HEK293T (cell line): ENCODE measurements at regions not wholly inside any gene's neighbourhood (a gene's known extent, or its start where the extent isn't known, plus 50 kb on each side); places are given as distances from the start of the nearest gene placed in this dataset.
"Not testable (repeated sequence)": the region's sequence is repeated elsewhere in the genome, so short reads cannot be mapped to it uniquely, and the experiment has no call there.

Experiments used
- CTCF ChIA-PET: fragments of 350-600 bp; formaldehyde crosslinking; extraction: SDS; loops from one replicate; lab custom pipeline; 2021; ENCODE audit warnings: antibody characterized with exemption, inconsistent platforms; lab: Yijun Ruan, JAX
- POLR2A ChIA-PET: fragments of 350-600 bp; formaldehyde crosslinking; extraction: SDS; loops from one replicate; lab custom pipeline; 2020; ENCODE audit warnings: antibody characterized with exemption, inconsistent platforms; lab: Yijun Ruan, JAX
- DNase-seq: peaks from one replicate; pipeline ENCODE4 v3.0.0; 2012; ENCODE audit warnings: mixed read lengths; ENCODE audit errors: extremely low spot score
- ARNT ChIP-seq: fragments of 450-650 bp; IDR thresholded peaks from 2 replicates; pipeline ENCODE4 v1.6.1; 2017; ENCODE audit warnings: mild to moderate bottlenecking
- BHLHE40 ChIP-seq: fragments of 450-650 bp; IDR thresholded peaks from 2 replicates; pipeline ENCODE4 v1.6.1; 2016; ENCODE audit warnings: mild to moderate bottlenecking, moderate library complexity, borderline replicate concordance
- CTBP1 ChIP-seq: fragments of 450-650 bp; IDR thresholded peaks from 2 replicates; pipeline ENCODE4 v1.6.1; 2016; ENCODE audit warnings: borderline replicate concordance
- ELF4 ChIP-seq: fragments of 450-650 bp; IDR thresholded peaks from 2 replicates; pipeline ENCODE4 v1.6.1; 2017; ENCODE audit warnings: antibody characterized with exemption
- FOXA1 ChIP-seq: fragments of 450-650 bp; IDR thresholded peaks from 2 replicates; pipeline ENCODE4 v1.6.1; 2016; ENCODE audit warnings: mild to moderate bottlenecking
- FOXK2 ChIP-seq: fragments of 450-650 bp; IDR thresholded peaks from 2 replicates; pipeline ENCODE4 v1.6.1; 2016; ENCODE audit warnings: mild to moderate bottlenecking
- FOXM1 ChIP-seq: fragments of 450-650 bp; IDR thresholded peaks from 2 replicates; pipeline ENCODE4 v1.6.1; 2017; ENCODE audit warnings: mild to moderate bottlenecking, borderline replicate concordance
- HDGF ChIP-seq: fragments of 450-650 bp; IDR thresholded peaks from 2 replicates; pipeline ENCODE4 v1.6.1; 2017; ENCODE audit warnings: antibody characterized with exemption, borderline replicate concordance
- L3MBTL2 ChIP-seq: fragments of 450-650 bp; conservative IDR thresholded peaks from 2 replicates; pipeline ENCODE4 v1.6.1; 2016; ENCODE audit warnings: mild to moderate bottlenecking
- LEF1 ChIP-seq: fragments of 450-650 bp; IDR thresholded peaks from 2 replicates; pipeline ENCODE4 v1.6.1; 2017; ENCODE audit warnings: mild to moderate bottlenecking, borderline replicate concordance
- NFRKB ChIP-seq: fragments of 450-650 bp; IDR thresholded peaks from 2 replicates; pipeline ENCODE4 v1.6.1; 2016; ENCODE audit warnings: mild to moderate bottlenecking, moderate library complexity
- SP1 ChIP-seq: fragments of 450-650 bp; IDR thresholded peaks from 2 replicates; pipeline ENCODE4 v1.6.1; 2017
- SUZ12 ChIP-seq: fragments of 450-650 bp; IDR thresholded peaks from 2 replicates; pipeline ENCODE4 v1.6.1; 2016; ENCODE audit warnings: mild to moderate bottlenecking
- TARDBP ChIP-seq: fragments of 450-650 bp; IDR thresholded peaks from 2 replicates; pipeline ENCODE4 v1.6.1; 2016
- ZNF384 ChIP-seq: fragments of 450-650 bp; IDR thresholded peaks from 2 replicates; pipeline ENCODE4 v1.6.1; 2016
- TF ChIP-seq, protein P1 (sequence below): fragments of 450-650 bp; IDR thresholded peaks from 2 replicates; pipeline ENCODE4 v1.6.1; 2016

GRCh38 chr12:59345406-59345805 lies 250.4 kb upstream of the SLC16A7 start:
- POLR2A ChIA-PET: no interaction called here
- CTCF ChIA-PET: no interaction called here
- TF ChIP-seq L3MBTL2: no peak
- TF ChIP-seq ELF4: no peak
- TF ChIP-seq NFRKB: no peak
- TF ChIP-seq BHLHE40: no peak
- TF ChIP-seq SP1: no peak
- no peak for TF ChIP-seq CTBP1
- TF ChIP-seq ARNT: no peak
- no peak for TF ChIP-seq SUZ12
- TF ChIP-seq, protein P1, sequence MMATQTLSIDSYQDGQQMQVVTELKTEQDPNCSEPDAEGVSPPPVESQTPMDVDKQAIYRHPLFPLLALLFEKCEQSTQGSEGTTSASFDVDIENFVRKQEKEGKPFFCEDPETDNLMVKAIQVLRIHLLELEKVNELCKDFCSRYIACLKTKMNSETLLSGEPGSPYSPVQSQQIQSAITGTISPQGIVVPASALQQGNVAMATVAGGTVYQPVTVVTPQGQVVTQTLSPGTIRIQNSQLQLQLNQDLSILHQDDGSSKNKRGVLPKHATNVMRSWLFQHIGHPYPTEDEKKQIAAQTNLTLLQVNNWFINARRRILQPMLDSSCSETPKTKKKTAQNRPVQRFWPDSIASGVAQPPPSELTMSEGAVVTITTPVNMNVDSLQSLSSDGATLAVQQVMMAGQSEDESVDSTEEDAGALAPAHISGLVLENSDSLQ: no peak
- no peak for TF ChIP-seq TARDBP
- no peak for TF ChIP-seq LEF1
- no peak for TF ChIP-seq HDGF
- TF ChIP-seq FOXK2: no peak
- no peak for TF ChIP-seq FOXA1
- TF ChIP-seq FOXM1: no peak
- no peak for TF ChIP-seq ZNF384
- no peak for DNase-seq

- TF ChIP-seq SP1 (no peak), FOXM1 (no peak), SUZ12 (no peak), FOXA1 (no peak), ELF4 (no peak), L3MBTL2 (no peak), HDGF (no peak), BHLHE40 (no peak), TARDBP (no peak), LEF1 (no peak), FOXK2 (no peak), CTBP1 (no peak)
- TF ChIP-seq, protein P1: no peak
- DNase-seq: no peak
- ChIA-PET POLR2A (no interaction called here), CTCF (no interaction called here)
Observed at GRCh38 chr12:59344224-59344623, 251.6 kb upstream of the SLC16A7 start.

DNA sequence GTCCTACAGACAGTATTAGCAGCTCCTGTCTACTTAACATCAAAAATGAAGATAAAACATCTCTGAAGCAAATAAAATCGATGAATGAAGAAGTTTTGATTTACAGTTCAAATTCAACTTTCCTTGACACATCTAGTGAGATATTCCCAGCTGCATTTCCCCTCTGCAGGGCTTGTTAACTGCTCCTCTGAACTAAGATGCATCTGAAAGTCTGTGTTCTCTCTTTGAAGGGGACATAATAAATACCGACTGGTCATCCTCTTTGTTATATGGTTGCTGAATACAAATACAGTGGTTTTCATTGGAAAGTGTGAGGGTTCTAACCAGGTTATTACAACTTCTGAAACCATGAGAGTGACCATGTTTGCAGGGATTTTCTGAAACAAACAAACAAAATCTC lies 266.4 kb upstream of the SLC16A7 start:
- TF ChIP-seq ELF4 (no peak), BHLHE40 (no peak), ARNT (no peak), TARDBP (no peak), FOXK2 (no peak), NFRKB (no peak), SUZ12 (no peak), FOXM1 (no peak), SP1 (no peak), FOXA1 (no peak), HDGF (no peak), ZNF384 (no peak), L3MBTL2 (no peak), CTBP1 (no peak), LEF1 (no peak)
- TF ChIP-seq, protein P1: no peak
- CTCF ChIA-PET: no interaction called here
- DNase-seq: no peak
- POLR2A ChIA-PET: no interaction called here

DNA sequence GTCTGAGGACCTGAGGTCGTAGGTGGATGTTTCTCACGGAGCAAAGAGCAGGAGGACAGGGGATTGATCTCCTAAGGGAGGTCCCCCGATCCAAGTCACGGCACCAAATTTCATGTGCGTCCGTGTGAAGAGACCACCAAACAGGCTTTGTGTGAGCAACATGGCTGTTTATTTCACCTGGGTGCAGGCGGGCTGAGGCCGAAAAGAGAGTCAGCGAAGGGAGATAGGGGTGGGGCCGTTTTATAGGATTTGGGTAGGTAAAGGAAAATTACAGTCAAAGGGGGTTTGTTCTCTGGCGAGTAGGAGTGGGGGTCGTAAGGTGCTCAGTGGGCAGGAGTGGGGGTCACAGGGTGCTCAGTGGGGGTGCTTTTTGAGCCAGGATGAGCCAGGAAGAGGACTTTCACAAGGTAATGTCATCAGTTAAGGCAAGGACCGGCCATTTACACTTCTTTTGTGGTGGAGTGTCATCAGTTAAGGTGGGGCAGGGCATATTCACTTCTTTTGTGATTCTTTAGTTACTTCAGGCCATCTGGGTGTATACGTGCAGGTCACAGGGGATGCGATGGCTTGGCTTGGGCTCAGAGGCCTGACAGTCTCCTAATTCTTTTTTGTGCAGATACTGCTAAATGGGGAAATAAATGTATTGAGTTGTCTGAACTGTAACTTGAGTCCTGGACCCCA lies 267.3 kb upstream of the SLC16A7 start:
- CTCF ChIA-PET, DNase-seq, POLR2A ChIA-PET: not testable (repeated sequence)

GRCh38 chr12:59326457-59326856 lies 269.4 kb upstream of the SLC16A7 start:
- POLR2A ChIA-PET, CTCF ChIA-PET, DNase-seq: not testable (repeated sequence)

- ChIA-PET POLR2A (no interaction called here), CTCF (no interaction called here)
- TF ChIP-seq HDGF (no peak), FOXM1 (no peak), FOXA1 (no peak), ZNF384 (no peak), SUZ12 (no peak), L3MBTL2 (no peak), NFRKB (no peak), TARDBP (no peak), ELF4 (no peak), LEF1 (no peak), BHLHE40 (no peak), CTBP1 (no peak), FOXK2 (no peak), ARNT (no peak), SP1 (no peak)
- TF ChIP-seq, protein P1: no peak
- no peak for DNase-seq
Observed at GRCh38 chr12:59322473-59322872, 273.4 kb upstream of the SLC16A7 start.
